Head of caudate nucleus (tissue), 42 donors: ENCODE measurements at regions not wholly inside any gene's neighbourhood (a gene's known extent, or its start where the extent isn't known, plus 50 kb on each side); places are given as distances from the start of the nearest gene placed in this dataset.

ENCODE experiments used
- DNase-seq, 42 donors: peaks; one replicate each; pipeline versions ENCODE4 v3.0.0 to v3.0.0-alpha.2; 2020 to 2021; ENCODE audit warnings: mixed read lengths in 7 of 42
- intact Hi-C: fragments of 100-400 bp; cut with DNase I; formaldehyde crosslinking; loops from one replicate; pipeline ENCODE4 v1.15.0; 2022

DNA sequence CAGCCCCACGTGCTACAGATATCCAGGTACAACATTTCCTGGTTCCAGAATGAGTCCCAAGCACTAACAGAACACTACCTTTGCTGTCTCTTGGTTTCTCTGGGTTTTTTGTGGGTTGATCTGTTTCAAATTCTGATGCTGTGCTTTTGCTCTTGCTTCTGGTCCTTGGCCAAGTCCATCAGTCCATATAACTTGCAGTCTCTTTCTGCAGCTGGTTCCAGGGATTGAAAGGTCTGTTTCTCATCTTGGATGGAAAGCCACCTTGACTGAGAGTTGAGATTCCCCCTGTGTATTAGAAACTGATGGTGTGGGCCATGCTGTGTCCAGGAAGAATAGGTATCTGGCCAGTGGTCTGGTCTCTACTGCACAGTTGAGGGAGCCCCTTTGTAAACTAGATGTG lies 171.1 kb downstream of the JCAD start:
- intact Hi-C loops = no loop called here
- DNase-seq = no peak

DNA sequence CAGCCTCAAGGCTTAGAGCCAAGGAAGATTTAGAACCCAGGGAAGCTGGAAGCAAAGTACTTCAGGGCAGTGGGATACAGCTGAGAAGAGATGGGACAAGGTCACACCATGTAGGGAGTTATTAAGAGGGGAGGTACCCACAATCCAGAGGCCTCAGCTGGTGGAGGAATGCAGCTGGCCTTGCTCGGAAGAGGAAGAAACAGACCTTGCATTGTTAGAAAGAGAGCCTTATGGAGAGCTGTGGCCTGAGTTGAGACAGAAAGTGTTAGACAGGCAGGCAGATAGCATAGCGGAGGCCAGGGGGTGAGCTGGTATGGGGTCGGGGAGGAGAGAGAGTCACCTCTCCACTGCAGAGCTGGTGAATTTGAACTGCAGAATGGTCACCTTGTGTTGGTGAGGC lies 173.1 kb downstream of the JCAD start:
- DNase-seq = no peak
- intact Hi-C loops = no loop called here

DNA sequence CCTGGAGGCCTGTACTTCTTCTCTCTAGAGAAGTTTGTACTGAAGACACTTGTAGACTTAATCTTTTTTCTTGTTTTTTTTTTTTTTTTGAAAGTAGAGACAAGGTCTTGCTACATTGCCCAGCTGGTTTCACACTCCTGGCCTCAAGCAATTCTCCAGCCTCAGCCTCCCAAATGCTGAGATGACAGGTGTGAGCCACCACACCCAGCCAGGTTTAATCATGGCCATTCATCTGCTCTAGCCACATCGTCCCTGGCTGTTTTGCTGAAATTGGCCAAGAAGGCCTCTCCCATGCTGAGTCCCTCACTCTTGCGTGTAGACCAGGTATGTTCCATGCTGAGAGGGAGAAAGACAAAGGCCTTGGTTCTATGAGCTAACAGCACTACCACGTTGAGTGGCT lies 176.2 kb downstream of the JCAD start:
- DNase-seq = no peak
- intact Hi-C loops = no loop called here

DNA sequence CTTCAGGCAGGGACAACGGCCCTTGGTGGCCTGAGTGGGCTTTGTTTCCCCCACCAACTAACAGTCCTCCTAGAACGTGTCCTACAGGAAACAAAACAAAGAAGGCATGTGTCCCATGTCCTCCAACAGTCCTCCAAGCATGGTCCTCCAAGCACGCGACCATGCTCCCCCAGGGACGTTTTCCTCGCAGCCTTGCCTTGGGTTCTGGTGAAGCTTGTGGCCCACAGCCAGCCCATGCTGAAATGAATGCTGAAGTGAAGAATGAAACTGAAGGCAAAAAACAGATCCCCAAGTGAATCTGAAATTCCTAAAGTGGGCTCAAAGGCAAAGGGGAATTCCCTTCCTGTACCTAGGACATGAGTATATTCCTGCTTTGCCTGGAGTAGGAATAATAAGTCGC lies 176.6 kb downstream of the JCAD start:
- no peak for DNase-seq
- intact Hi-C loops = no loop called here

DNA sequence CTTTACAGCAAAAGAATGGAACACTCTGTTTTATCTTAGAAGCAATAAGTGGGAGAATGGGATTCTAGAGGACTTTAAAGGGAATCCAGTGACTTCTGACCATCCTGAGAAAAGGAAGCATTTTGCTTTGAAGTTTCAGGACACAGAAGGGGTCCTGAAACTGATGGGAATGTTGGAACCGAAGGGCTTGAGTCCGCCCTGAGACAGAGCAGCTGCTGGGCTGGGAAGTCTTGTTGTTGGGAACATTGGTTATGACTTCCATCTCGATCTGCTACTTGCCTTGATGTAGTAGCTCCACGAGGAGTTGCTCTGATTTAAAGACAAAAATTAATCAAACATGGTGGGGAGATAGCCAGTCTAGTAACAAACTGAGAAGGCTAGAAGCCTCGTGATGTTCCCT lies 177.6 kb downstream of the JCAD start:
- intact Hi-C loops = no loop called here
- DNase-seq = peak in 1 of 42 donors; percentile 12

DNA sequence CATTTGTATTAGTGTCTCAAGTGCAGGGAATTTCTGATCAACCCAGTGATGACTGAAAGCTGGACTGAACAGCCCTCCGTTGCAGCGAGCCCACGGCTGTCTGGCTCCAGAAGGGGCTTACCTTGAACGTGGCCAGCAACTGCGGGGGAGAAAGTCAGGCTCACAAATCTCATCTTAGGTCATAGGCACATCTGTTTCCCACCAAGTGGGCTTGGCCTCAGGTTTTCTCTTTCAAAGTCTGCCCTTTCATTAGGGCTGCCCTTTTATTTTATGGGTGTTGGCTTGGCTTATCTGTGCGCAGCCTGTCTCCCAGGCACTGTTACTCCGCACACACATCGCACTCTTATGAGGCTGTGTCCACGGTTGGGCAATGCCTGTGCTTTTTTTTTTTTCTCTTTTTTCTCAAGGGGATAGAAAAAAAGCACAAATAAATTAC lies 178.0 kb downstream of the JCAD start:
- no peak for DNase-seq
- intact Hi-C loops = no loop called here

DNA sequence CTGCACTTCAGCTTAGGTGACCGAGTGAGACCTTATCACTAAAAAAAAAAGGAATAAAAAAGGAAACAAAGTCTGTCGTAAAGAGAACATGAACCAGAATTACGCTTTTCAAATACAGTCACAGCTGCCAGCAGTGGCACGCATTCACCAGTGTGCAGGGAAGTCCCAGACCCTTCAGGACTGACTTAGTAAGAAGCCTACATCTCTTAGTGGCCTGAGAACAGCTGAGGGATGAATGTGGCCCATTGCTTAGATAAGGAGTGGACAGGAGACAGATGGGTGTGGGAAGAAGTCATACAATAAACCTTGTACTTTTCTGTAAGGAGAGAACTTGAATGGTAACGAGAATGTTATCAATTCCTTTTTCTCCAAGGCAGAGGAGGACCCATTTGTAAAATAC lies 178.5 kb downstream of the JCAD start:
- DNase-seq = peak in 1 of 42 donors; percentile 7
- intact Hi-C loops = no loop called here

DNA sequence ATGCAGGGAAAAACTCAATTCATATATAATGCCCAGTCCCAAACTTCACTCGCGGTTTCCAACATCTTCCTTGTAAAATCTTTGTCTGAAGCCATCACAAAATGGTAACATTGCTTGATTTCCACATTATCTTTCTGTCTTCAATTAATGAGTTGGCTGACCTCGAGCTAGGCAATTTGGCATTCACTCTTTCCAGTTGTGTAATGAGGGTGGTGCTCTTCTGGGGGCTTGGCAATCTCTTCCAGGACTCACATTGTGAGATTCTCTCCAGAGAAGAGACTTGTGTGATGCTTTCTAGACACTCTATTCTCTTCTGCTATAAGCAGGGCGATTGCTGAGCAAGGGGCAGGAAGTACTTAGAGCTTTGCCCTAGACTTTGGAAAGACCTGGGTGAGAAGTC lies 179.5 kb downstream of the JCAD start:
- intact Hi-C loops = no loop called here
- no peak for DNase-seq

DNA sequence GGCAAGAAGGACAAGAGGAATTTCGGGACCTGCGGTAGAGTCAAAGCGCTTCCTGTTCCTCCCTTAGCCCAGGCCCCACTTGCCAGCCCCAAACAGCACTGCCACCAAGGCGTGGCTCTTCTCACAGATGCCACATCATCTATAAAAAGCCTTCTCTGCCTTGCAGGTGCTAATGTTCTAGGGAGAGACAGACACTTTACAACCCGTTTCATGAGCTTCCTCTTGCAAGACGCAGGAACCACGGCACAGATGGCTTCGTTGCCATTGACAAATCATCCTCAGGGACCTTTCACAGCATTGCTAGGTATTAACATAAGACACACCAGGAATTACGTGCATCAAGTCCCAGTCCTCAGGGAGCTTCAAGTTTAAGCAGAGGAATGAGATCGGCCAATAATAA lies 180.9 kb downstream of the JCAD start:
- no peak for DNase-seq
- intact Hi-C loops = no loop called here

DNA sequence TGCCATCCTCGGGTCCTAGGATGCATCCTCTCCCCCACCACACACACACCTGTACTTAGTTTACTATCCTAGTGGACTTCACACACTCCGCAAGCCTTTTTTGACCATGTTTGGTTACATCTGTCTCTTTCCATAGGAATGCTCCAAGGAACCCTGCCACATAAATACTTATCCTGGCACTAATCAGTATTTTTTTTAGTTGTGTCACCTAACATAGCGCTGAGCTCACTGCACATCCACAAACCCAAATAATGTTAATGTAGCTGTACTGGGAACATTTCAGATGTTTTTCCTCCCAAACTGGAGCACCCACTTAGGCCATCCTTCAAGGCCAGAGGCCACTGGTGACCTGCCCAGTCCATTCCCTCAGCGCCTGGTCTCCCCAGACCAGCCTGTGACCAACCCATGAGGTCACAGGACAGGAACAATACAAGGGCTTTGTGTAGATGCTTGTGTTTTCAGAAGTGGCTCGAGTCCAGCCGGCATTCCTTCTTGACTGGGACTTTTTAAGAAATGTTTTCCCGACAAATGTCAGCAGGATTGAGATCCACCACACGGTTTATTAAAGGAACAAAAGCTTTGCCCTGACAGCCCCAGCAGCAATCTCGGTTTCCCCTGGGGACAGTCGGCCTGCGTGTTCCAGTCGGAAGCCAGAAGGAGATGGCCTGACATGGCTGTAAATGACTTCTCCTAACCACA lies 181.4 kb downstream of the JCAD start:
- peak in 6 of 42 donors; percentile 4 to 41 (median 21) for DNase-seq
- intact Hi-C loops = no loop called here

DNA sequence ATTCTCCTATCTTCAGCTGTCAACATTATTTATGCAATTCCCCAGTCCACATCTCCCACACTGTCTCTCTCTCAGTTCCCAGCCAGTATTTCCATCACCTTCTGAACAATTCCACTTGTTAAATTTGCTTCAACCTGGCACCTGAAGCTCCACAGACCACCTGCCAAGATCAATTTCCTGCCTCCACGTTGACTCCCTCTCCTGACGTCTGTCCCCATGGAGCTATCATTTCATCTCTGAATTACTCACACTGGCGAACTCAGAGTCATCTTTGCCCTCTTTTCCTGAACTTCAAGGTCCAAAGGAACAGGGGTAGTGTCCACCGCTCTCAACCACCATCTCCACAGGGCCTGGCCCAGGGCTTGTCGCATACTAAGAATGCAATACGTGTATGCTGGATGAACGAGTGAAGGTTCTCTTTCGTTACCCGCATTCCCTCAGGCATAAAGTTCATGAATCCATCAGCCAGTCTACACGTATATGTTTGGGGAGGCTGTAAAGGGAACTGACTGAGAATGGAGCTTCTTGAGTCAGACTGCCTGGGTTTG lies 183.3 kb downstream of the JCAD start:
- intact Hi-C loops = no loop called here
- no peak for DNase-seq

DNA sequence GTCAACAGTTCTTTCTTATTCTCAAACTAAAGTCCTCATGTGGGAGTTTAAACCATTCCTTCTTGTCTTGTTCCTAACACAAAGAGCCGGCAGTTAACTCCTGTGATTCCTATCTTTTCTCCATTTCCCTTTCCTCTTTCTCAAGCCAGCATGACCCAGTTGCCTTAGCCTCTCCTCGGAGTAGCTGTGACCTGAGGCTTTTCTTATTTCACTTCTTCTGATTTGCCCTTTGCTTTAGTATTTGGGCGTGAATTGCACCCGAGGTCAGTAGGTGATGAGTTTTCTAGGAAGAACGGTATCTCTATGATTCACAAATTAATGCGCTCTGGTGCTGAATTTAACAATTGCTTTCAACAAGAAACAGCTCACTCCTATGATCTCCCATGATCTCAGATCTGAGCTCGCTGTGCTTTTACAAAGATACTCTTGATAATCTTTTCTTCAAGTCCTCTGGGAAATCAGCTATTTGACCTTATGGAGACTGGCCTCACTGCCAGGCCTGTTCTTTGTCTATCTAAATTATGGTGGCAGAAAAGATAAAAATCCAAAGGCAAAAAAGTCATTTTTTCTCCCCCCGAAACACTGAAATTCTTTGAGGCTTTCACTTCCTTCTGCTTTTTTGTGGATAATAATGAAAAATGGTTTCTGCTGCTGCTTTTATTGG lies 184.6 kb downstream of the JCAD start:
- no peak for DNase-seq
- intact Hi-C loops = no loop called here

DNA sequence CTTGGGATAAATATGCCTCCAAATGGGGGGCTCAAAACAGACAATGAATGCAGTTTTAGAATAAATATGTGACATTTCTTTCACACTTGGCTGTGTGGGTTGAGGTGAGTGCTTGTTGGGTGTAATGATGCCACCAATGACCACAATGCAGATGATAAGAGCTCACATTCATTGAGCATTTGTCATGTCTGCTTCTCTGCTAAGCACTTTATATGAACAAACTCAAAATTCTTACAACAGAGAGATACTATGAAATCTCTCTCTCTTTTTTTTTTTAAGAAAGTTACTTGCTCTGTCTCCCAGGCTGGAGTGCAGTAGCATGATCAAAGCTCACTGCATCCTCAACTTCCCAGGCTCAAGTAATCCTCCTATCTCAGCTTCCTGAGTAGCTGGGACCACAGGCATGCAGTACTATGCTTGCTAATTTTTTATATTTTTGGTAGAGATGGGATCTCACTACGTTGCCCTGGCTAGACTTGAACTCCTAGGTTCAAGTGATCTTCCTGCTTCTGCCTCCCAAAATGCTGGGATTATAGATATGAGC lies 185.4 kb downstream of the JCAD start:
- no peak for DNase-seq
- intact Hi-C loops = no loop called here

DNA sequence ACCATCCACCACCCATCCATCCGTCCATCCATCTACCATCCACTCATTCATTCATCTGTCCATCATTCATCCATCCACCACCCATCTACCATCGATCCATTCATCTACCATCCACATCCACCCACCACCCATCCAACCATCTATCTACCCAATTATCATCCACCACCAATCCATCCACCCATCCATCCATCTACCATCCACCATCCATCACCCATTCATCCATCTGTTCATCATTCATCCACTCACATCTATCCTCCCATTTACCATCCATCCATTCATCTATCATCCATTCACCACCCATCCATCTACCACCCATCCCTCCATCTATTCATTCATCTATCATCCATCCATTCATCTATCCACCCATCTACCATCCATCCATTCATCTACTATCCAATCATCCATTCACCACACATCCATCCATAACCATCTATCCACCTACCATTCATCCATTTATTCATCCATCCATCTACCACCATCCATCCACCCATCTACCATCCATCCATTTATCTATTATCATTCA lies 188.8 kb downstream of the JCAD start:
- no peak for DNase-seq
- intact Hi-C loops = no loop called here

DNA sequence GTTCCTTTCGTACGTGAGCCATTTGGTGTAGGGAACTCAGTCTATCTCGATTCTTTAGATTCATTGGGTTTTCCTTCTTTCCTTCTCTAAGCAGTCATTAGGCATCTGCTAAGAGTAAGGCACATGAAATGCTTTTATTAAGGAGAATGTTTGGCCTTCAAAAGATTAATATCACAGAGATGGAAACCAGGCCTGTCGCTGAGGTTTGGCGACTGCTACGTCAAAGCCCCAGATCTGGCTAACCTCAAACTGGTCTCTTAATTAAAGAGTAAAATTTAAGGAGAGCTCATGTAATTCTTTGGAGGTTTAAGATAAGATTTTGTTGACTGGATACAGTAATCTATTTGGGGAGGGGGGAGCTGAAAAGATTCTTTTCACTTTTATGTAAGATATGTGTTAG lies 189.8 kb downstream of the JCAD start:
- no peak for DNase-seq
- intact Hi-C loops = no loop called here

DNA sequence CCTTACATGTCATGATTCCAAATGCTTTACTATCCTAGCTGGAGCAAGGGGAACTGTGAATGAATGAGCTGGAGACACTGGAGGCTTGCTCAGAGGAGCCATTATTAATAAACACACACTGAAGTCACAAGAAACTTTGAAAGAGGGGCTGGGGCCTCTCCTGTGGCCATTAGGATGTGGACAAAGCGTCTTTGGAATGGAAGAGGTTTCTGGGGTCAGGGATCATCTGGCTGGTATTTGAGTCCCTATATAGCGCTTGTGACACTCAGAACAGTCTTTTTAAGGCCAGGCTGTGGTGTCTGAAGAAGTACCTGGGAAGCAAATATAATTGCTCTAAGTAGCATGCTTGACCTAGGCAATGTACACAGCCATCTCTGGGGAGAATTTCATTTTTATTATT lies 193.0 kb downstream of the JCAD start:
- intact Hi-C loops = no loop called here
- DNase-seq = no peak

DNA sequence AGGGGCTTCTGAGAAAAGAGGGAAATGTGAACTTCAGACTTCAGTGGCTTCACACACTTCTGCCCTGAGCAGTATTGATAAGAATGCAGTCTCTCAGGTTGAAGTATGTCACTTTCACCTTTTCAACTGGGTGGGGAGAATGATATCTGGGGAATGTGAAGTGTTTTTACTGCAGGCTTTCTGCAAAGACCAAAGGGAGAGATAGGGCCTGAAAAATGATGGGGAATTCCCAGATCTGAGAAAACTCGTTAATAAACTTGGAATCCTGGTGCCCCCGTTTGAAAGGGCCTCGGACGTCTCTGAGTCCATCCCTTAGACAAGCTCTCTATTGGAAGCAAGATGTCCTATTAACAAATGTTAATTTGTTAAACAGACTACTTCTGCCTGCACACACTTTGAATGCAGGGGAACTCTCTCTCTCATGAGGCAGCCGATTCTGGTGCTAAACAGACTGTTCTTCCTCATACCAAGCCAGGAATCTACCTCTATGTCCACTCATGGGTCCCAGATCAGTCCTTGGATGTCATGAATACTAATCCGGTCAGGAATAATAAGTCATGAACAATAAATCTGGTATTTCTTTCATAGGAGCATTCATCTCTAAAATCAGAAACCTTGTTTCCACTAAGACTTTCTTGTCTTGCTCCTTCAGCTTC lies 193.6 kb downstream of the JCAD start:
- intact Hi-C loops = no loop called here
- no peak for DNase-seq

DNA sequence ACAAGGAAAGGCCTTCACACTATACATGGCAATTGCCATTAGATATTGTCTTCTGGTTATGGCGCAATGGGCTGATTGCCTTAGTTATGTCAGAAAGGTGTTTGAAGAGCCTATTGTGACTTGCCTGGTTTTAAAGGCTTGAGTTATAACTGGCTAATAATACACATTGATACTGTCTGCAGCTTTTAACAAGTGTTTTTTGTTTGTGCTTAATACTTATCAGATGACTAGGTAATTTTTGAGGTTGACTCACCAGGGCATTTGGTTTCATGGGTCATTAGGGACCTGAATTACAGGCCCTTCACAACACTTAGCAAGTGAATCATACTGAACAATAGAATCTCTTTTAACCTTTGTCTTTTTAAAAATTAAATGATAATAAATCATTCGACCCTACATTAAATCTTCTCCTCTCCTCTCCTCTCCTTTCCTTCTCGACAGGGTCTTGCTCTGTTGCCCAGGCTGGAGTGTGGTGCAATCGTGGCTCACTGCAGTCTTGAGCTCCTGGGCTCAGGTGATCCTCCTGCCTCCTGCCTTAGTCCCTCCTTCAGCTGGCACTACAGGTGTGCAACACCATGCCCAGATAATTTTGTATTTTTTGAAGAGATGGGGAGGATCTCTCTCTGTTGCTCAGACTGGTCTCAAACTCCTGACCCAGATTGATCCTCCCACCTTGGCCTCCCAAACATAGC lies 196.3 kb downstream of the JCAD start:
- intact Hi-C loops = no loop called here

DNA sequence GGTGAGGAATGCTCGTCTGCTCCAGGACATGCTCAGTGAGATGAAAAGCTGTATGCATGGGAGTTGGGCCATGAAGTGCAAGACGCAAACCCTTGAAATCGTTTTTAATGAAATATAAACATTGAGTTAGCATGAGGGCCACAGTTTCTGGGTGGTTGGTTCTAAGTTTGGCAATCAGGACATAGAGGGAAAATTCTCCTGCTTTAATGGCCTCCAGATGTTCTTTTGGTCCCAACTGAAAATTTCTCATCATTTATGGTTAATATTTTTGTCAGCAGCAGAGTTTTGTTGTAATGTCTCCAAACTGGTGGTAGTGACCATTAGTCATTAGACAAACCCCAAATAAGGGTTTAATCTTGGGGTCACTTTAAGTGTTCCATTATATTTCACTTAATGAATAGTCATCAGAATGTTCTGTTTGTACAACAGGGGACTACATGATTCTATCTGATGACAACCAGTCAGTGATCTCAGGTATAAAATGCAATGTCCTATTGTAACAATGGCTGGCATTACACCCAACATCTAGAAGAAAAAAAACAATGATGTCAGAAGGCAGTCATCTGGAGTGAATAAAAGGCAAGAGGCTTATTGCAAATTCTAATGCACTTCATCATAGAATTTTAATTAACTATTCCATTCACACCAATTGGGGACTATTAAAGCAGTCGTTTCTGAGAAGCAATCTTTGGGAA lies 197.4 kb downstream of the JCAD start:
- intact Hi-C loops = no loop called here
- DNase-seq = no peak

More for the DNA sequence above, 196.3 kb downstream of the JCAD start:
- no peak for DNase-seq
